Smooth muscle cell (in vitro differentiated cells): ENCODE measurements at regions not wholly inside any gene's neighbourhood (a gene's known extent, or its start where the extent isn't known, plus 50 kb on each side); places are given as distances from the start of the nearest gene placed in this dataset.

Experiments used
- DNase-seq: peaks from one replicate; lab custom pipeline; 2025; ENCODE audit not compliant: unreplicated experiment; lab: John Stamatoyannopoulos, UW
- H2AFZ ChIP-seq: fragments of 200-600 bp; sonication (generic); 2 replicates; pipeline ENCODE4 v1.6.0; 2016; ENCODE audit warnings: antibody characterized with exemption, low read depth, mild to moderate bottlenecking
- H3F3A ChIP-seq: fragments of 200-600 bp; sonication (generic); 2 replicates; pipeline ENCODE4 v1.6.0; 2017; ENCODE audit warnings: antibody characterized with exemption, low read depth
- H3K27ac ChIP-seq: fragments of 200-600 bp; sonication (generic); 2 replicates; pipeline ENCODE4 v1.5.1; 2016; ENCODE audit warnings: low read depth, mild to moderate bottlenecking
- H3K27me3 ChIP-seq: fragments of 200-600 bp; sonication (generic); 2 replicates; pipeline ENCODE4 v1.6.1; 2016; ENCODE audit warnings: low read depth, mild to moderate bottlenecking
- H3K36me3 ChIP-seq: fragments of 200-600 bp; sonication (generic); 2 replicates; pipeline ENCODE4 v1.5.1; 2016; ENCODE audit warnings: low read depth
- H3K4me1 ChIP-seq: fragments of 200-600 bp; sonication (generic); 2 replicates; pipeline ENCODE4 v1.5.1; 2016; ENCODE audit warnings: low read depth
- H3K4me2 ChIP-seq: fragments of 200-600 bp; sonication (generic); 2 replicates; pipeline ENCODE4 v1.6.0; 2016; ENCODE audit warnings: mild to moderate bottlenecking
- H3K4me3 ChIP-seq: fragments of 200-600 bp; sonication (generic); 2 replicates; pipeline ENCODE4 v1.5.1; 2016; ENCODE audit warnings: mild to moderate bottlenecking
- H3K79me2 ChIP-seq: fragments of 200-600 bp; sonication (generic); 2 replicates; pipeline ENCODE4 v1.6.0; 2016; ENCODE audit warnings: low read depth, mild to moderate bottlenecking
- H3K9ac ChIP-seq: fragments of 200-600 bp; sonication (generic); 2 replicates; pipeline ENCODE4 v1.6.0; 2016; ENCODE audit warnings: low read depth
- H3K9me3 ChIP-seq: fragments of 200-600 bp; sonication (generic); replicated peaks from 2 replicates; pipeline ENCODE4 v1.5.1; 2016; ENCODE audit warnings: low read depth
- H4K20me1 ChIP-seq: fragments of 200-600 bp; sonication (generic); 2 replicates; pipeline ENCODE4 v1.6.0; 2016; ENCODE audit warnings: low read depth
- CTCF ChIP-seq: fragments of 200-600 bp; sonication (generic); IDR thresholded peaks from 2 replicates; pipeline ENCODE4 v1.5.1; 2017; ENCODE audit warnings: borderline replicate concordance, mild to moderate bottlenecking, antibody characterized with exemption; ENCODE audit not compliant: insufficient read depth, poor library complexity, severe bottlenecking
- WGBS: methylation state at CpG from one replicate; pipeline ENCODE4 v1.1.7; 2016; ENCODE audit warnings: low lambda C conversion rate; 5-methylcytosine and 5-hydroxymethylcytosine counted together

- Histone ChIP-seq H3K79me2 (no peaks in the 10 kb centered on the region), H3K4me1 (no peaks in the 10 kb centered on the region), H3F3A (no peaks in the 10 kb centered on the region), H3K9ac (no peak overlapping the region), H3K27ac (no peak overlapping the region), H3K36me3 (no peaks in the 10 kb centered on the region), H3K27me3 (no peaks in the 10 kb centered on the region), H3K4me2 (no peak overlapping the region), H3K9me3 (no peaks in the 10 kb centered on the region), H4K20me1 (no peaks in the 10 kb centered on the region), H3K4me3 (no peak overlapping the region), H2AFZ (no peak overlapping the region)
- no peak for TF ChIP-seq CTCF
- 94% methylated on average over 4 of the region's 4 CpGs for WGBS
- no peak for DNase-seq
Measured at GRCh38 chr14:97200245-97200644, 403.1 kb downstream of the VRK1 start.

GRCh38 chr14:97206916-97207315, 409.7 kb downstream of the VRK1 start:
- no peak for DNase-seq
- no peaks in the 10 kb centered on the region for H3K4me1 ChIP-seq
- peaks cover 28% of the 10 kb centered on the region for H3K27me3 ChIP-seq
- no peak overlapping the region for H3K27ac ChIP-seq
- H3F3A ChIP-seq = no peaks in the 10 kb centered on the region
- no peak for TF ChIP-seq CTCF
- H3K4me3 ChIP-seq = no peak overlapping the region
- H2AFZ ChIP-seq = no peak overlapping the region
- 88% methylated on average over 11 of the region's 11 CpGs for WGBS
- no peak overlapping the region for H3K4me2 ChIP-seq
- no peak overlapping the region for H3K9ac ChIP-seq
- H3K9me3 ChIP-seq = no peaks in the 10 kb centered on the region
- no peaks in the 10 kb centered on the region for H3K36me3 ChIP-seq
- no peaks in the 10 kb centered on the region for H3K79me2 ChIP-seq
- no peaks in the 10 kb centered on the region for H4K20me1 ChIP-seq

- WGBS = 100% methylated on average over 1 of the region's 1 CpG
Measured at GRCh38 chr14:97210202-97210601, 413.0 kb downstream of the VRK1 start.

More at GRCh38 chr14:97210202-97210601, 413.0 kb downstream of the VRK1 start:
- H3K27ac ChIP-seq = no peak overlapping the region
- TF ChIP-seq CTCF = no peak
- no peak overlapping the region for H3K4me3 ChIP-seq
- no peak overlapping the region for H2AFZ ChIP-seq
- H3K27me3 ChIP-seq = peaks cover 60% of the 10 kb centered on the region
- H3K79me2 ChIP-seq = no peaks in the 10 kb centered on the region
- H3K4me1 ChIP-seq = no peaks in the 10 kb centered on the region
- H3K9me3 ChIP-seq = no peaks in the 10 kb centered on the region
- no peaks in the 10 kb centered on the region for H3F3A ChIP-seq
- no peaks in the 10 kb centered on the region for H4K20me1 ChIP-seq
- H3K36me3 ChIP-seq = no peaks in the 10 kb centered on the region
- H3K4me2 ChIP-seq = no peak overlapping the region
- no peak overlapping the region for H3K9ac ChIP-seq
- no peak for DNase-seq
